Endothelial cell of umbilical vein (primary cell): ENCODE measurements at regions not wholly inside any gene's neighbourhood (a gene's known extent, or its start where the extent isn't known, plus 50 kb on each side); places are given as distances from the start of the nearest gene placed in this dataset.

ENCODE experiments used
- CTCF ChIP-seq, 2 donors: IDR thresholded peaks; 1 replicate in 1 of 2; 2 replicates in 1 of 2; pipeline ENCODE4 v1.5.1; 2011; ENCODE audit warnings: low read length in 2 of 2, mild to moderate bottlenecking in 2 of 2, moderate library complexity in 2 of 2, control low read depth in 1 of 2, inconsistent platforms in 1 of 2, low read depth in 1 of 2; ENCODE audit not compliant: insufficient read depth in 1 of 2; ENCODE audit errors: extremely low read depth in 1 of 2
- POLR2A ChIP-seq: IDR thresholded peaks from 2 replicates; pipeline ENCODE4 v1.6.1; 2012; ENCODE audit warnings: low read depth, mild to moderate bottlenecking, control low read depth, low read length

DNA sequence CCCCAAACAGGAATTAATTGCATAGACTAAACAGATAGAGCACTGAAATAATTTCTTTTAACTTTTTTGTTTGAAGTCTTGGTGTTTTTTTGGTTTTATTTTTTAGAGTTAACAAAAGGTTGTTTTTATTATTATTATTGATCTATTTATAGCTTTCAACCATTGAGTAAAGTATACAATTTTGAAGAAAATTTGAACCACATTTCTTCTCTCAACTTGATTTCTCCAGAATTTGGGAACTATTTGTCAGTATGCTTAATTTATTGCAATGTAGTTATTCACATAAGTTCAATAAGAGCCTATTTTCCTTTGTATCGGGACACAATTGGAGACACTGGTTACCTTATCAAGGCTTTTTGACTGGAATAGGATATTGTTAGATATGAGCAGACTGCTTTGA is 1045.6 kb upstream of the PCDH9 start:
- TF ChIP-seq CTCF (IDR thresholded peaks at IDR 0.05; ENCODE audit: extremely low read depth in 1 of 2, insufficient read depth in 1 of 2, low read depth in 1 of 2, low read length in 2 of 2) (no peak), POLR2A (no peak)
